RKO (cell line): ENCODE measurements at regions not wholly inside any gene's neighbourhood (a gene's known extent, or its start where the extent isn't known, plus 50 kb on each side); places are given as distances from the start of the nearest gene placed in this dataset.
"Not testable (repeated sequence)": the region's sequence is repeated elsewhere in the genome, so short reads cannot be mapped to it uniquely, and the experiment has no call there.

Experiments
- DNase-seq: peaks from one replicate; pipeline ENCODE4 v3.0.0-alpha.2; 2016; ENCODE audit warnings: low spot score

- no peak for DNase-seq
Measured at GRCh38 chr10:124213471-124213870, 120.1 kb upstream of the CHST15 start.

GRCh38 chr10:124212702-124213101 lies 119.3 kb upstream of the CHST15 start:
- no peak for DNase-seq

- no peak for DNase-seq
Measured at GRCh38 chr10:124211921-124212320, 118.5 kb upstream of the CHST15 start.

- DNase-seq: no peak
Measured at GRCh38 chr10:124210263-124210662, 116.9 kb upstream of the CHST15 start.

- no peak for DNase-seq
Measured at GRCh38 chr10:124207391-124207790, 114.0 kb upstream of the CHST15 start.

- no peak for DNase-seq
Measured at GRCh38 chr10:124206616-124207015, 113.2 kb upstream of the CHST15 start.

- no peak for DNase-seq
Measured at GRCh38 chr10:124205432-124205831, 112.0 kb upstream of the CHST15 start.

GRCh38 chr10:124204726-124205125 lies 111.3 kb upstream of the CHST15 start:
- DNase-seq: no peak

- DNase-seq: no peak
Measured at GRCh38 chr10:124200011-124200410, 106.6 kb upstream of the CHST15 start.

- no peak for DNase-seq
Measured at GRCh38 chr10:124198871-124199270, 105.5 kb upstream of the CHST15 start.

GRCh38 chr10:124198125-124198501 lies 104.7 kb upstream of the CHST15 start:
- no peak for DNase-seq

- no peak for DNase-seq
Measured at GRCh38 chr10:124197371-124198124, 104.2 kb upstream of the CHST15 start.

GRCh38 chr10:124196659-124197058 lies 103.3 kb upstream of the CHST15 start:
- no peak for DNase-seq

- DNase-seq: no peak
Measured at GRCh38 chr10:124194199-124194824, 100.9 kb upstream of the CHST15 start.

- DNase-seq: no peak
Measured at GRCh38 chr10:124193309-124193696, 99.9 kb upstream of the CHST15 start.

GRCh38 chr10:124192664-124193308 lies 99.4 kb upstream of the CHST15 start:
- DNase-seq: peak; percentile 17

- not testable (repeated sequence) for DNase-seq
Measured at GRCh38 chr10:124190476-124190875, 97.1 kb upstream of the CHST15 start.

- no peak for DNase-seq
Measured at GRCh38 chr10:124186956-124187355, 93.6 kb upstream of the CHST15 start.

GRCh38 chr10:124185084-124185483 lies 91.7 kb upstream of the CHST15 start:
- no peak for DNase-seq

- DNase-seq: no peak
Measured at GRCh38 chr10:124184208-124184830, 90.9 kb upstream of the CHST15 start.

- DNase-seq: no peak
Measured at GRCh38 chr10:124183617-124184016, 90.2 kb upstream of the CHST15 start.

- DNase-seq: no peak
Measured at GRCh38 chr10:124182088-124182541, 88.7 kb upstream of the CHST15 start.

GRCh38 chr10:124181656-124182055 lies 88.3 kb upstream of the CHST15 start:
- no peak for DNase-seq
